ENCODE measurements at regions not wholly inside any gene's neighbourhood (a gene's known extent, or its start where the extent isn't known, plus 50 kb on each side); places are given as distances from the start of the nearest gene placed in this dataset.

GRCh38 chrX:37926700-37927099 is 79.3 kb upstream of the DYNLT3 start:
- 33% methylated on average over 1 of the region's 2 CpGs; no CpG with 5 or more reads in 1 of the 2 experiments for WGBS, 2 experiments
- Histone ChIP-seq H3K9me3 (ENCODE audit: control insufficient read depth, low read length) (no peaks in the 10 kb centered on the region), H3K4me1 (ENCODE audit: control insufficient read depth, insufficient read depth, low read length) (no peaks in the 10 kb centered on the region), H3K4me3 (ENCODE audit: insufficient read depth, low read depth, low read length) (no peak overlapping the region), H3K27ac (ENCODE audit: insufficient read depth, low read depth, low read length, poor library complexity, severe bottlenecking) (no peak overlapping the region), H3K27me3 (ENCODE audit: control insufficient read depth, insufficient read depth, low read length, poor library complexity, severe bottlenecking) (no peaks in the 10 kb centered on the region), H3K36me3 (ENCODE audit: control insufficient read depth, insufficient read depth, low read length) (no peaks in the 10 kb centered on the region)

GRCh38 chrX:37942170-37942569 is 64.2 kb upstream of the SYTL5 start:
- Histone ChIP-seq H3K9me3 (ENCODE audit: control insufficient read depth, low read length) (no peaks in the 10 kb centered on the region), H3K4me3 (ENCODE audit: insufficient read depth, low read depth, low read length) (no peak overlapping the region), H3K4me1 (ENCODE audit: control insufficient read depth, insufficient read depth, low read length) (no peaks in the 10 kb centered on the region), H3K27ac (ENCODE audit: insufficient read depth, low read depth, low read length, poor library complexity, severe bottlenecking) (no peak overlapping the region), H3K36me3 (ENCODE audit: control insufficient read depth, insufficient read depth, low read length) (no peaks in the 10 kb centered on the region), H3K27me3 (ENCODE audit: control insufficient read depth, insufficient read depth, low read length, poor library complexity, severe bottlenecking) (no peaks in the 10 kb centered on the region)
- WGBS, 2 experiments, result 88 to 96% methylated on average over 2 of the region's 2 CpGs

DNA sequence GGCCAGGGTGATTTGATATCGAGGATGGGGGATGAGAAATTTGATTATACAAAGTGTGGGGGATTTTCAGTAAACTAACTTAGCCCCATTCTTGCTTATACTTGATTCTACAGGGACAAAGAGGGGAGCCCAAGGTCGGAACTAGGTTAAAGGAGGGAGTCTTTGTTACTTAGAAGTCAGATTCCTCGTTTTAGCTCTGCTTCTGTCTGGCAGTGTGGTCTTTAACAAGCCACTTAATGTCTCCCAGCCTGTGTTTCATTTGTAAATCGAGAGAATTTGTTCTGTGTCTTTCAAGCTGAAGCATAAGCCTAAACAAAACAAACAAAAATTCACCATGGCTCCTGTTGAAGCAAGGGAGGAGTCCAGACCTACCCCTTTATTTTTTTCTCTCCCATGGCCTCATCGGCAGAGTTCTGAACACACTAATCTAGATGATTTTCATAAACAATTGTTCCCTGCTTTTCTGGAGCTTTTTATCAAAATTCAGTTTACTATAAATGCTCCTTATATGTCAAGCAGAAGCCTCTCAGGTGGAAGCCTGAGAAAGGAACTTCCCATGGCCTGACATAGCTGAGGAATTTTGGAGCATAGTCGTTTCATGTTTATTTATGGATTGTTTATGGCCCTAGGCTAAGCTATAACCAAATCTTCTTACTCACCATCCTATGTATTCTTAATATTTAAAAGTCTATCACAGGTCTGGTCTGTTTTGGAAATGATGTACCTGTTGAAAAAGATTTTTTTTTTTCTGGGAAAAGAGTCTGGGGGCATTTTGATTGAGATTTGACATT is 62.6 kb upstream of the SYTL5 start:
- WGBS, 2 experiments, result 36 to 66% methylated on average over 3 to 5 of the region's 6 CpGs
- Histone ChIP-seq H3K36me3 (ENCODE audit: control insufficient read depth, insufficient read depth, low read length) (no peaks in the 10 kb centered on the region), H3K27me3 (ENCODE audit: control insufficient read depth, insufficient read depth, low read length, poor library complexity, severe bottlenecking) (no peaks in the 10 kb centered on the region), H3K9me3 (ENCODE audit: control insufficient read depth, low read length) (no peaks in the 10 kb centered on the region), H3K4me1 (ENCODE audit: control insufficient read depth, insufficient read depth, low read length) (no peaks in the 10 kb centered on the region), H3K4me3 (ENCODE audit: insufficient read depth, low read depth, low read length) (no peak overlapping the region), H3K27ac (ENCODE audit: insufficient read depth, low read depth, low read length, poor library complexity, severe bottlenecking) (no peak overlapping the region)

GRCh38 chrX:37946197-37946596 is 60.2 kb upstream of the SYTL5 start:
- no peaks in the 10 kb centered on the region for H3K9me3 ChIP-seq (ENCODE audit: control insufficient read depth, low read length)
- H3K4me3 ChIP-seq (ENCODE audit: insufficient read depth, low read depth, low read length), result no peak overlapping the region
- 100% methylated on average over 1 of the region's 1 CpG; no CpG with 5 or more reads in 1 of the 2 experiments for whole genome bisulfite sequencing, 2 experiments
- no peaks in the 10 kb centered on the region for H3K27me3 ChIP-seq (ENCODE audit: control insufficient read depth, insufficient read depth, low read length, poor library complexity, severe bottlenecking)
- no peaks in the 10 kb centered on the region for H3K4me1 ChIP-seq (ENCODE audit: control insufficient read depth, insufficient read depth, low read length)
- no peaks in the 10 kb centered on the region for H3K36me3 ChIP-seq (ENCODE audit: control insufficient read depth, insufficient read depth, low read length)
- H3K27ac ChIP-seq (ENCODE audit: insufficient read depth, low read depth, low read length, poor library complexity, severe bottlenecking), result no peak overlapping the region

DNA sequence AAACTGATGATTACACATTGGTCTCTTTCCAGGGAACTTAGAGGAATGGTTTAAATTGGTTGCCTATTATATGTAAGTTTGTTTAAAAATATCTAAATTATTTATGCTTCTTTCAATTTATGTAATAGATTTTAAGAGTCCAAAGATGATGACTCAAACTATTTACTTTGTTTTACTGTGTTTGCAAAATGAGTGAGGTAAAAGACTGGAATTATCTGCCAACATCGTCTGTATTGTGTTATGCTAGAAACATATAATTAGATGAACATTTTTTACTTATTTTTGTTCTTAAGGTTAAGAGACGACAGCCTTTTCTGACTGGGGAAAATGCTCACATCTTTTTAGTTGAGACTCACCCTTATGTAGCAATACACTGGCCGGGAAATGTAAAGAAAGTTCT is 51.1 kb upstream of the SYTL5 start:
- no peaks in the 10 kb centered on the region for H3K36me3 ChIP-seq (ENCODE audit: control insufficient read depth, insufficient read depth, low read length)
- no peaks in the 10 kb centered on the region for H3K27me3 ChIP-seq (ENCODE audit: control insufficient read depth, insufficient read depth, low read length, poor library complexity, severe bottlenecking)
- H3K27ac ChIP-seq (ENCODE audit: insufficient read depth, low read depth, low read length, poor library complexity, severe bottlenecking), result no peak overlapping the region
- H3K4me1 ChIP-seq (ENCODE audit: control insufficient read depth, insufficient read depth, low read length), result no peaks in the 10 kb centered on the region
- H3K9me3 ChIP-seq (ENCODE audit: control insufficient read depth, low read length), result no peaks in the 10 kb centered on the region
- no peak overlapping the region for H3K4me3 ChIP-seq (ENCODE audit: insufficient read depth, low read depth, low read length)
- 80% methylated on average over 1 of the region's 3 CpGs; no CpG with 5 or more reads in 1 of the 2 experiments for WGBS, 2 experiments

DNA sequence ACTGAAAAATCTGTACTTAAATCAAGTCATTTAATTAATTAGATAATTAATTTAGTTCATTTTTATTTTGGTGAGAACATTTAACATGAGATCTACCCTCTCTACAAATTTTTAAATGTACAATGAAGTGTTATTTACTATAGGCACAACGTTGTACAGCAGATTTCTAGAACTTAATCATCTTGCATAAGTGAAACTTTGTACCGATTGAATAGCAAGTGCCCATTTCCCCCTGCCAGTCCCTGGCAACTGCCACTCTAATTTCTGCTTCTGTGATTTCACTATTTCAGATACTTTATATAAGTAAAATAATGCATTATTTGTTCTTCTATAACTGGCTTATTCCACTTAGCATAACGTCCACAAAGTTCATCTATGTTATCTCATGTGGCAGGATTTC is 50.1 kb upstream of the SYTL5 start:
- Histone ChIP-seq H3K9me3 (ENCODE audit: control insufficient read depth, low read length) (no peaks in the 10 kb centered on the region), H3K4me3 (ENCODE audit: insufficient read depth, low read depth, low read length) (no peak overlapping the region), H3K27me3 (ENCODE audit: control insufficient read depth, insufficient read depth, low read length, poor library complexity, severe bottlenecking) (no peaks in the 10 kb centered on the region), H3K27ac (ENCODE audit: insufficient read depth, low read depth, low read length, poor library complexity, severe bottlenecking) (no peak overlapping the region), H3K36me3 (ENCODE audit: control insufficient read depth, insufficient read depth, low read length) (no peaks in the 10 kb centered on the region), H3K4me1 (ENCODE audit: control insufficient read depth, insufficient read depth, low read length) (no peaks in the 10 kb centered on the region)
- 92 to 94% methylated on average over 2 of the region's 3 CpGs for WGBS, 2 experiments

All from ectodermal cell (in vitro differentiated cells).